ENCODE measurements at regions not wholly inside any gene's neighbourhood (a gene's known extent, or its start where the extent isn't known, plus 50 kb on each side); places are given as distances from the start of the nearest gene placed in this dataset.

- WGBS, 5 donors, result 30 to 60% (median 54%) methylated on average over 1 of the region's 1 CpG
- no peak overlapping the region for H3K4me3 ChIP-seq
- no peaks in the 10 kb centered on the region for H3K36me3 ChIP-seq
- intact Hi-C loops (cut with DNase I; ENCODE audit: low total_unique reads), result no loop called here
- no peaks in the 10 kb centered on the region for H3K27me3 ChIP-seq
- no peak for TF ChIP-seq EP300 (IDR thresholded peaks at IDR 0.05)
- no peak for TF ChIP-seq POLR2A (IDR thresholded peaks at IDR 0.05)
- no peak for TF ChIP-seq CTCF (IDR thresholded peaks at IDR 0.05)
- TF ChIP-seq POLR2AphosphoS5 (IDR thresholded peaks at IDR 0.05), result no peak
- H3K9me3 ChIP-seq, result peaks cover 0 to 7% (median 0%) of the 10 kb centered on the region in 4 donors
- H3K27ac ChIP-seq, result no peak overlapping the region
- peak in 1 of 2 donors; percentile 14 for DNase-seq
- peaks cover 0 to 15% (median 4%) of the 10 kb centered on the region in 4 donors for H3K4me1 ChIP-seq
Measured at GRCh38 chr4:137659431-137659830, 127.1 kb upstream of the PCDH18 start.

DNA sequence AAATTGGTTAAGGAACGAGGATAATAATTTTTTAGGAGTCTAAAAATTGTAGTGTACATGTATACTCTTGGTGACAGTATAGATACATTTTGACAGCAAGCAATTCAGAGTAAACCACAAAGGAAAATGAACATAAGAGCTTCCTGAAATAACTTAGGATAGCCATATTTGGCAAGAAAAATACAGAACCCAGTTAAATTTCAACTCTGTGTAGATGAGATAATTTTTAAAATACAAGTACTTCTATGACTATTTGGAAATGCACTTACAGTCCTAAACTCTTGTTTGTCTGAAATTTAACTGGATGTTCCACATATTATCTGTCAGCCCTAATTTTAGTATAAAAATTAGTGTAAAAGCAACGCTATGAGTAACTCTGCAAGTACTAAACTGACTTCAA is 124.4 kb upstream of the PCDH18 start:
- H3K27ac ChIP-seq, result no peak overlapping the region
- WGBS, 5 donors, result 51 to 71% (median 51%) methylated on average over 2 of the region's 2 CpGs
- intact Hi-C loops (cut with DNase I; ENCODE audit: low total_unique reads), result no loop called here

GRCh38 chr4:137655302-137655701 is 123.0 kb upstream of the PCDH18 start:
- H3K4me1 ChIP-seq, result peaks cover 0 to 6% (median 0%) of the 10 kb centered on the region in 4 donors
- intact Hi-C loops (cut with DNase I; ENCODE audit: low total_unique reads), result no loop called here
- no peaks in the 10 kb centered on the region for H3K27me3 ChIP-seq
- TF ChIP-seq CTCF (IDR thresholded peaks at IDR 0.05), result no peak
- TF ChIP-seq POLR2AphosphoS5 (IDR thresholded peaks at IDR 0.05), result no peak
- TF ChIP-seq EP300 (IDR thresholded peaks at IDR 0.05), result no peak
- no peak for TF ChIP-seq POLR2A (IDR thresholded peaks at IDR 0.05)
- 62 to 87% (median 83%) methylated on average over 1 of the region's 1 CpG for WGBS, 5 donors
- no peaks in the 10 kb centered on the region for H3K36me3 ChIP-seq
- no peak for DNase-seq
- no peak overlapping the region for H3K4me3 ChIP-seq
- H3K9me3 ChIP-seq, result no peaks in the 10 kb centered on the region
- no peak overlapping the region for H3K27ac ChIP-seq

More for the DNA sequence above, 124.4 kb upstream of the PCDH18 start:
- peaks cover 0 to 6% (median 0%) of the 10 kb centered on the region in 4 donors for H3K4me1 ChIP-seq
- no peak overlapping the region for H3K4me3 ChIP-seq
- no peaks in the 10 kb centered on the region for H3K36me3 ChIP-seq
- no peak for DNase-seq
- TF ChIP-seq POLR2AphosphoS5 (IDR thresholded peaks at IDR 0.05), result no peak
- no peaks in the 10 kb centered on the region for H3K9me3 ChIP-seq
- H3K27me3 ChIP-seq, result no peaks in the 10 kb centered on the region

- H3K36me3 ChIP-seq, result no peaks in the 10 kb centered on the region
- no peak overlapping the region for H3K27ac ChIP-seq
- no peaks in the 10 kb centered on the region for H3K9me3 ChIP-seq
- no peak overlapping the region for H3K4me3 ChIP-seq
- H3K27me3 ChIP-seq, result no peaks in the 10 kb centered on the region
- WGBS, 5 donors, result 71 to 94% (median 86%) methylated on average over 3 of the region's 3 CpGs
- TF ChIP-seq POLR2A (IDR thresholded peaks at IDR 0.05) (no peak), EP300 (IDR thresholded peaks at IDR 0.05) (no peak), POLR2AphosphoS5 (IDR thresholded peaks at IDR 0.05) (no peak), CTCF (IDR thresholded peaks at IDR 0.05) (no peak)
- peaks cover 0 to 6% (median 0%) of the 10 kb centered on the region in 4 donors for H3K4me1 ChIP-seq
- intact Hi-C loops (cut with DNase I; ENCODE audit: low total_unique reads), result no loop called here
- DNase-seq, result no peak
Measured at GRCh38 chr4:137651128-137651527, 118.8 kb upstream of the PCDH18 start.

DNA sequence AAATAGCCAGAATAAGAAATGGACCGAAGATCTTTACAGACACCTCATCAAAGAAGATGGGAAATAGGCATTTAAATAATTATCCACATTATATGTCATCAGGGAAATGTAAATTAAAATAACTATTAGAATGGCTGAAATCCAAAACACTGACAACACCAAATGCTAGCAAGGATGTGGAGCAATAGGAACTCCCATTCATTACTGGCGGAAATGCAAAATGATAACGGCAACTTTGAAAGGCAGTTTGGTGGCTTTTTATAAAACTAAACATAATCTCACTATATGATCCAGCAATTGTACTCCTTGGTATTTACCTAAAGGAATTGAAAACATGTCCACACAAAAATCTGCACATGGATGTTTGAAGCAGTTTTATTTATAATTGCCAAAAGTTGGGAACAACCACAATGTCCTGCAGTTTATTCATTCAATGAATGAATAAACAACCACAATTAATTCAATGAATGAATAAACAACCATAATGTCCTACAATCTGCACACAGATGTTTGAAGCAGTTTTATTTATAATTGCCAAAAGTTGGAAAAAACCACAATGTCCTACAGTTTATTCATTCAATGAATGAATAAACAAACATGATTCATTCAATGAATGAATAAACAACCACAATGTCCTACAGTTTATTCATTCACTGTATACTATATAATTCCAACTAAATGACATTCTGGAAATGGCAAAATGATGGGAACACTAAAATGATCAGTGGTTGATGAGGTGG is 117.6 kb upstream of the PCDH18 start:
- intact Hi-C loops (cut with DNase I; ENCODE audit: low total_unique reads), result no loop called here
- H3K36me3 ChIP-seq, result no peaks in the 10 kb centered on the region
- WGBS, 5 donors, result 79 to 89% (median 86%) methylated on average over 3 of the region's 3 CpGs

More for the DNA sequence above, 117.6 kb upstream of the PCDH18 start:
- TF ChIP-seq POLR2AphosphoS5 (IDR thresholded peaks at IDR 0.05), result no peak
- TF ChIP-seq POLR2A (IDR thresholded peaks at IDR 0.05), result no peak
- no peak for DNase-seq
- H3K27ac ChIP-seq, result no peak overlapping the region
- no peaks in the 10 kb centered on the region for H3K9me3 ChIP-seq
- H3K4me1 ChIP-seq, result peaks cover 0 to 6% (median 0%) of the 10 kb centered on the region in 4 donors
- no peaks in the 10 kb centered on the region for H3K27me3 ChIP-seq
- H3K4me3 ChIP-seq, result no peak overlapping the region

Data from stomach (tissue), 8 donors.